ENCODE measurements at regions not wholly inside any gene's neighbourhood (a gene's known extent, or its start where the extent isn't known, plus 50 kb on each side); places are given as distances from the start of the nearest gene placed in this dataset.

GRCh38 chr4:129233691-129234090 is 137.7 kb downstream of the C4orf33 start:
- H3K36me3 ChIP-seq (ENCODE audit: control insufficient read depth, insufficient read depth, low read length): no peaks in the 10 kb centered on the region
- H3K27me3 ChIP-seq (replicated peaks; ENCODE audit: control insufficient read depth, insufficient read depth, low read length): no peaks in the 10 kb centered on the region
- DNase-seq (ENCODE audit: extremely low read depth, insufficient read length): no peak
- no peak overlapping the region for H3K4me3 ChIP-seq (replicated peaks; ENCODE audit: low read depth, low read length)
- TF ChIP-seq CTCF (IDR thresholded peaks at IDR 0.05; ENCODE audit: insufficient read depth, low read length, poor library complexity, severe bottlenecking): no peak

- Histone ChIP-seq H3K27me3 (replicated peaks; ENCODE audit: control insufficient read depth, insufficient read depth, low read length) (no peaks in the 10 kb centered on the region), H3K36me3 (ENCODE audit: control insufficient read depth, insufficient read depth, low read length) (no peaks in the 10 kb centered on the region), H3K4me3 (replicated peaks; ENCODE audit: low read depth, low read length) (no peak overlapping the region)
- no peak for TF ChIP-seq CTCF (IDR thresholded peaks at IDR 0.05; ENCODE audit: insufficient read depth, low read length, poor library complexity, severe bottlenecking)
- DNase-seq (ENCODE audit: extremely low read depth, insufficient read length): no peak
These were observed 140.4 kb downstream of the C4orf33 start for GRCh38 chr4:129236351-129236750.

- no peak for DNase-seq (ENCODE audit: extremely low read depth, insufficient read length)
- TF ChIP-seq CTCF (IDR thresholded peaks at IDR 0.05; ENCODE audit: insufficient read depth, low read length, poor library complexity, severe bottlenecking): no peak
- Histone ChIP-seq H3K36me3 (ENCODE audit: control insufficient read depth, insufficient read depth, low read length) (no peaks in the 10 kb centered on the region), H3K27me3 (replicated peaks; ENCODE audit: control insufficient read depth, insufficient read depth, low read length) (no peaks in the 10 kb centered on the region), H3K4me3 (replicated peaks; ENCODE audit: low read depth, low read length) (no peak overlapping the region)
These were observed 143.1 kb downstream of the C4orf33 start for GRCh38 chr4:129239088-129239487.

- DNase-seq (ENCODE audit: extremely low read depth, insufficient read length): no peak
- Histone ChIP-seq H3K27me3 (replicated peaks; ENCODE audit: control insufficient read depth, insufficient read depth, low read length) (no peaks in the 10 kb centered on the region), H3K4me3 (replicated peaks; ENCODE audit: low read depth, low read length) (no peak overlapping the region), H3K36me3 (ENCODE audit: control insufficient read depth, insufficient read depth, low read length) (no peaks in the 10 kb centered on the region)
- TF ChIP-seq CTCF (IDR thresholded peaks at IDR 0.05; ENCODE audit: insufficient read depth, low read length, poor library complexity, severe bottlenecking): no peak
These were observed 144.9 kb downstream of the C4orf33 start for GRCh38 chr4:129240816-129241215.

- no peak for TF ChIP-seq CTCF (IDR thresholded peaks at IDR 0.05; ENCODE audit: insufficient read depth, low read length, poor library complexity, severe bottlenecking)
- H3K27me3 ChIP-seq (replicated peaks; ENCODE audit: control insufficient read depth, insufficient read depth, low read length): no peaks in the 10 kb centered on the region
- no peaks in the 10 kb centered on the region for H3K36me3 ChIP-seq (ENCODE audit: control insufficient read depth, insufficient read depth, low read length)
- DNase-seq (ENCODE audit: extremely low read depth, insufficient read length): no peak
- no peak overlapping the region for H3K4me3 ChIP-seq (replicated peaks; ENCODE audit: low read depth, low read length)
These were observed 150.2 kb downstream of the C4orf33 start for GRCh38 chr4:129246145-129246544.

GRCh38 chr4:129246910-129247461 is 151.0 kb downstream of the C4orf33 start:
- no peaks in the 10 kb centered on the region for H3K36me3 ChIP-seq (ENCODE audit: control insufficient read depth, insufficient read depth, low read length)
- DNase-seq (ENCODE audit: extremely low read depth, insufficient read length): no peak
- no peak for TF ChIP-seq CTCF (IDR thresholded peaks at IDR 0.05; ENCODE audit: insufficient read depth, low read length, poor library complexity, severe bottlenecking)
- H3K27me3 ChIP-seq (replicated peaks; ENCODE audit: control insufficient read depth, insufficient read depth, low read length): no peaks in the 10 kb centered on the region
- H3K4me3 ChIP-seq (replicated peaks; ENCODE audit: low read depth, low read length): no peak overlapping the region
